Natural killer cell (primary cell): ENCODE measurements at regions not wholly inside any gene's neighbourhood (a gene's known extent, or its start where the extent isn't known, plus 50 kb on each side); places are given as distances from the start of the nearest gene placed in this dataset.

ENCODE experiments used
- ATAC-seq, 3 donors: fragments of 150-1000 bp in 2 of 3; fragments of 200-7000 bp in 1 of 3; cut with Tn5 transposase; 1 replicate in 1 of 3; 2 replicates in 2 of 3; pipeline ENCODE4 v1.10.0; 2021; ENCODE audit warnings: mild to moderate bottlenecking in 2 of 3, moderate library complexity in 2 of 3
- DNase-seq, 2 donors: peaks; one replicate each; pipeline versions ENCODE4 v3.0.0 to v3.0.0-alpha.2; 2013 to 2021; ENCODE audit warnings: mixed read lengths in 1 of 2
- H3K27ac ChIP-seq: one replicate; pipeline ENCODE4 v1.5.1; 2013; ENCODE audit warnings: mild to moderate bottlenecking, low read length
- H3K27me3 ChIP-seq: one replicate; pipeline ENCODE4 v1.6.1; 2013; ENCODE audit warnings: low read length; ENCODE audit not compliant: control insufficient read depth, insufficient read depth
- H3K36me3 ChIP-seq: one replicate; pipeline ENCODE4 v1.6.1; 2013; ENCODE audit warnings: low read length; ENCODE audit not compliant: control insufficient read depth, insufficient read depth
- H3K4me1 ChIP-seq: one replicate; pipeline ENCODE4 v1.6.1; 2013; ENCODE audit warnings: low read length; ENCODE audit not compliant: control insufficient read depth, insufficient read depth
- H3K4me3 ChIP-seq: one replicate; pipeline ENCODE4 v1.5.1; 2013; ENCODE audit warnings: low read length
- H3K9me3 ChIP-seq: one replicate; pipeline ENCODE4 v1.6.1; 2013; ENCODE audit warnings: low read length; ENCODE audit not compliant: control insufficient read depth, insufficient read depth
- H3K27ac Mint-ChIP-seq, 2 donors: one replicate each; pipeline ENCODE4 v1.8.0; 2022; ENCODE audit warnings: mild to moderate bottlenecking in 2 of 2, mixed read lengths in 2 of 2, moderate library complexity in 1 of 2
- H3K27me3 Mint-ChIP-seq, 2 donors: one replicate each; pipeline ENCODE4 v1.8.0; 2022; ENCODE audit warnings: low read depth in 2 of 2, mixed read lengths in 2 of 2
- H3K36me3 Mint-ChIP-seq: one replicate; pipeline ENCODE4 v1.8.0; 2022; ENCODE audit warnings: mixed read lengths
- H3K4me1 Mint-ChIP-seq, 2 donors: one replicate each; pipeline ENCODE4 v1.8.0; 2022; ENCODE audit warnings: mixed read lengths in 2 of 2
- H3K4me3 Mint-ChIP-seq: one replicate; pipeline ENCODE4 v1.8.0; 2022; ENCODE audit warnings: mild to moderate bottlenecking, moderate library complexity, mixed read lengths
- H3K9me3 Mint-ChIP-seq, 2 donors: one replicate each; pipeline ENCODE4 v1.8.0; 2022; ENCODE audit warnings: mixed read lengths in 2 of 2
- CTCF ChIP-seq: fragments of 200-600 bp; IDR thresholded peaks from one replicate; pipeline ENCODE4 v1.8.0; 2022; ENCODE audit warnings: antibody characterized with exemption
- WGBS: methylation state at CpG from one replicate; pipeline ENCODE4 v1.1.7; 2013; ENCODE audit warnings: missing lambda C conversion rate; ENCODE audit not compliant: insufficient coverage; 5-methylcytosine and 5-hydroxymethylcytosine counted together
- intact Hi-C: fragments of 100-400 bp; cut with micrococcal nuclease; formaldehyde crosslinking; loops from one replicate; pipeline ENCODE4 v1.14.2; 2022

GRCh38 chr3:148309390-148310035, 388.2 kb upstream of the AGTR1 start:
- TF ChIP-seq CTCF: no peak
- intact Hi-C loops: no loop called here
- no peaks in the 10 kb centered on the region for H3K4me1 Mint-ChIP-seq
- no peak overlapping the region for H3K4me3 ChIP-seq
- no peak overlapping the region for H3K27ac Mint-ChIP-seq
- no peaks in the 10 kb centered on the region for H3K4me1 ChIP-seq
- 47% methylated on average over 3 of the region's 4 CpGs for WGBS
- ATAC-seq (no peak), DNase-seq (peak in 1 of 2 donors; percentile 8)
- H3K9me3 ChIP-seq: no peaks in the 10 kb centered on the region
- H3K27ac ChIP-seq: no peak overlapping the region
- no peaks in the 10 kb centered on the region for H3K36me3 ChIP-seq
- no peaks in the 10 kb centered on the region for H3K27me3 Mint-ChIP-seq
- H3K9me3 Mint-ChIP-seq: peaks cover 0 to 2% of the 10 kb centered on the region in 2 donors
- no peaks in the 10 kb centered on the region for H3K36me3 Mint-ChIP-seq
- H3K4me3 Mint-ChIP-seq: no peak overlapping the region
- H3K27me3 ChIP-seq: no peaks in the 10 kb centered on the region

GRCh38 chr3:148315756-148316155, 381.9 kb upstream of the AGTR1 start:
- WGBS: 93% methylated on average over 2 of the region's 3 CpGs
- no peaks in the 10 kb centered on the region for H3K4me1 ChIP-seq
- intact Hi-C loops: no loop called here
- no peaks in the 10 kb centered on the region for H3K9me3 ChIP-seq
- H3K27me3 ChIP-seq: no peaks in the 10 kb centered on the region
- Mint-ChIP-seq H3K9me3 (peaks cover 0 to 5% of the 10 kb centered on the region in 2 donors), H3K4me3 (no peak overlapping the region), H3K27me3 (no peaks in the 10 kb centered on the region), H3K36me3 (no peaks in the 10 kb centered on the region), H3K27ac (no peak overlapping the region), H3K4me1 (no peaks in the 10 kb centered on the region)
- no peaks in the 10 kb centered on the region for H3K36me3 ChIP-seq
- ATAC-seq: no peak
- no peak for TF ChIP-seq CTCF
- no peak overlapping the region for H3K4me3 ChIP-seq
- no peak for DNase-seq
- H3K27ac ChIP-seq: no peak overlapping the region

- Histone ChIP-seq H3K4me3 (no peak overlapping the region), H3K9me3 (no peaks in the 10 kb centered on the region), H3K27me3 (no peaks in the 10 kb centered on the region), H3K36me3 (no peaks in the 10 kb centered on the region), H3K27ac (no peak overlapping the region), H3K4me1 (no peaks in the 10 kb centered on the region)
- Mint-ChIP-seq H3K27me3 (no peaks in the 10 kb centered on the region), H3K4me1 (no peaks in the 10 kb centered on the region), H3K36me3 (no peaks in the 10 kb centered on the region), H3K4me3 (no peak overlapping the region), H3K27ac (no peak overlapping the region), H3K9me3 (peaks cover 4 to 5% of the 10 kb centered on the region in 2 donors)
- WGBS: 84% methylated on average over 3 of the region's 3 CpGs
- intact Hi-C loops: no loop called here
- ATAC-seq (no peak), DNase-seq (no peak)
- TF ChIP-seq CTCF: no peak
These were observed 379.5 kb upstream of the AGTR1 start for GRCh38 chr3:148318240-148318639.
